ENCODE measurements at regions not wholly inside any gene's neighbourhood (a gene's known extent, or its start where the extent isn't known, plus 50 kb on each side); places are given as distances from the start of the nearest gene placed in this dataset.
A peak's percentile ranks its signal among the peaks of the same experiment; 100 is the strongest.

DNA sequence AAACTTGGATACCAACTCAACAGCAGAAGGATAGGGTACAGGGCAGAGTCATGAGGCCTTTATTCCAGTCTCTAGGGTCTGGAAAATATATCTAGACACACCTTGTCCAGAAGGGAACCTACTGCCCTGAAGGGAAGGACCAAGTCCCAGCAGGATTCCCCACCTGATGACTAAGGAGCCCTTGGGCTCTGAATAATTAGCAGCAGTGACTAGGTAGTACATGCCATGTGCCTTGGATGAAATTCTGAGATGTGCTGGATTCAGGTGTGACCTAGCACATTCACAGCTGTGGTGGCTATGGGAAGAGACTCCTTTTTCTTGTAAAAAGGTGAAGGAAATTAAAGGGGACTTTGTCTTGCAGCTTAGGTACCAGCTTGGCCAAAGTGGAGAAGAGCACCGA is 364.3 kb upstream of the PTCHD4 start:
- H3K23ac ChIP-seq (ENCODE audit: insufficient read length, low read depth, low read length) = no peak overlapping the region
- no peak overlapping the region for H3K56ac ChIP-seq (ENCODE audit: insufficient read length, low read depth, low read length)
- no peak overlapping the region for H3K18ac ChIP-seq (ENCODE audit: insufficient read length, low read depth, low read length)
- TF ChIP-seq, protein P1, sequence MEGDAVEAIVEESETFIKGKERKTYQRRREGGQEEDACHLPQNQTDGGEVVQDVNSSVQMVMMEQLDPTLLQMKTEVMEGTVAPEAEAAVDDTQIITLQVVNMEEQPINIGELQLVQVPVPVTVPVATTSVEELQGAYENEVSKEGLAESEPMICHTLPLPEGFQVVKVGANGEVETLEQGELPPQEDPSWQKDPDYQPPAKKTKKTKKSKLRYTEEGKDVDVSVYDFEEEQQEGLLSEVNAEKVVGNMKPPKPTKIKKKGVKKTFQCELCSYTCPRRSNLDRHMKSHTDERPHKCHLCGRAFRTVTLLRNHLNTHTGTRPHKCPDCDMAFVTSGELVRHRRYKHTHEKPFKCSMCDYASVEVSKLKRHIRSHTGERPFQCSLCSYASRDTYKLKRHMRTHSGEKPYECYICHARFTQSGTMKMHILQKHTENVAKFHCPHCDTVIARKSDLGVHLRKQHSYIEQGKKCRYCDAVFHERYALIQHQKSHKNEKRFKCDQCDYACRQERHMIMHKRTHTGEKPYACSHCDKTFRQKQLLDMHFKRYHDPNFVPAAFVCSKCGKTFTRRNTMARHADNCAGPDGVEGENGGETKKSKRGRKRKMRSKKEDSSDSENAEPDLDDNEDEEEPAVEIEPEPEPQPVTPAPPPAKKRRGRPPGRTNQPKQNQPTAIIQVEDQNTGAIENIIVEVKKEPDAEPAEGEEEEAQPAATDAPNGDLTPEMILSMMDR (conservative IDR thresholded peaks at IDR 0.05) = no peak
- H3K79me1 ChIP-seq (ENCODE audit: insufficient read depth, low read depth, low read length, poor library complexity, severe bottlenecking) = no peaks in the 10 kb centered on the region
- Mint-ChIP-seq H3K4me3 (no peak overlapping the region), H3K9me3 (no peaks in the 10 kb centered on the region), H3K27me3 (ENCODE audit: low read depth) (peaks cover 1% of the 10 kb centered on the region; the same call in 1 of the 2 replicates), H3K36me3 (ENCODE audit: insufficient read depth in 1 of 3, low read depth in 3 of 3) (no peaks in the 10 kb centered on the region), H3K27ac (peak overlapping the region in 1 of 3 experiments; percentile 78; a peak in 1 of 7 replicates), H3K4me1 (0 out of 4 replicates have a peak, but pooled peaks cover 0 to 2% of the 10 kb centered on the region in 2 experiments)
- H2AFZ ChIP-seq (ENCODE audit: low read length) = no peak overlapping the region
- no peak overlapping the region for H3K9ac ChIP-seq (ENCODE audit: extremely low read depth, insufficient read length, low read length)
- no peaks in the 10 kb centered on the region for H3K9me3 ChIP-seq (ENCODE audit: control insufficient read depth, low read depth, low read length)
- no CpG with 5 or more reads among the region's 1 CpG for whole genome bisulfite sequencing (ENCODE audit: extremely low coverage, insufficient read length, low lambda C conversion rate)
- H2BK15ac ChIP-seq (ENCODE audit: low read depth, low read length) = no peak overlapping the region
- no peaks in the 10 kb centered on the region for H3K79me2 ChIP-seq (ENCODE audit: insufficient read depth, low read length)
- no peak overlapping the region for H2BK12ac ChIP-seq (ENCODE audit: insufficient read length, low read depth, low read length)
- H3K4ac ChIP-seq (ENCODE audit: low read depth, low read length) = no peak overlapping the region
- H4K5ac ChIP-seq (ENCODE audit: insufficient read length, low read depth, low read length) = no peak overlapping the region
- no peaks in the 10 kb centered on the region for H3K4me1 ChIP-seq (ENCODE audit: insufficient read depth, low read length)
- H3K4me2 ChIP-seq (ENCODE audit: insufficient read depth, insufficient read length, low read length) = no peak overlapping the region
- no peak overlapping the region for H2BK120ac ChIP-seq (ENCODE audit: low read depth, low read length, poor library complexity, severe bottlenecking)
- H2BK5ac ChIP-seq (ENCODE audit: insufficient read length, low read length) = no peak overlapping the region
- no peak overlapping the region for H3T11ph ChIP-seq (ENCODE audit: low read length)
- no peaks in the 10 kb centered on the region for H3K23me2 ChIP-seq (ENCODE audit: insufficient read length, low read depth, low read length, poor library complexity, severe bottlenecking)
- DNase-seq = no peak
- H4K20me1 ChIP-seq (ENCODE audit: control insufficient read depth, insufficient read depth, insufficient read length) = no peaks in the 10 kb centered on the region
- no peaks in the 10 kb centered on the region for H3K27me3 ChIP-seq (ENCODE audit: insufficient read depth, low read length)
- no peak overlapping the region for H2BK20ac ChIP-seq (ENCODE audit: low read depth, low read length, poor library complexity, severe bottlenecking)
- no peak overlapping the region for H3K14ac ChIP-seq (ENCODE audit: insufficient read depth, low read length)
- no peak overlapping the region for H2AK5ac ChIP-seq (ENCODE audit: insufficient read length, low read length)
- H3K27ac ChIP-seq (ENCODE audit: insufficient read length, low read depth, low read length) = no peak overlapping the region
- no peak overlapping the region for H4K8ac ChIP-seq (replicated peaks; ENCODE audit: insufficient read length, low read depth, low read length)
- no peak overlapping the region for H4K91ac ChIP-seq (ENCODE audit: insufficient read length, low read depth, low read length)

Data from H9 (cell line).